WI38 (cell line): ENCODE measurements at regions not wholly inside any gene's neighbourhood (a gene's known extent, or its start where the extent isn't known, plus 50 kb on each side); places are given as distances from the start of the nearest gene placed in this dataset.

ENCODE experiments used
- H3K4me3 ChIP-seq: 2 replicates; pipeline ENCODE4 v1.5.1; 2011; ENCODE audit warnings: low read depth, mild to moderate bottlenecking, control low read depth, low read length
- CTCF ChIP-seq: IDR thresholded peaks from 2 replicates; pipeline ENCODE4 v1.5.1; 2012; ENCODE audit warnings: low read depth, mild to moderate bottlenecking, control low read depth, low read length

- no peak for TF ChIP-seq CTCF
- H3K4me3 ChIP-seq: no peak overlapping the region
Measured at GRCh38 chr3:164224126-164224525, 854.2 kb downstream of the SI start.

GRCh38 chr3:164222197-164222596 is 856.1 kb downstream of the SI start:
- TF ChIP-seq CTCF: no peak
- H3K4me3 ChIP-seq: no peak overlapping the region

- TF ChIP-seq CTCF: no peak
Measured at GRCh38 chr3:164221297-164221696, 857.0 kb downstream of the SI start.

GRCh38 chr3:164209363-164209762 is 868.9 kb downstream of the SI start:
- TF ChIP-seq CTCF: no peak
- no peak overlapping the region for H3K4me3 ChIP-seq

More at GRCh38 chr3:164221297-164221696, 857.0 kb downstream of the SI start:
- no peak overlapping the region for H3K4me3 ChIP-seq

GRCh38 chr3:164208821-164209220 is 869.5 kb downstream of the SI start:
- no peak overlapping the region for H3K4me3 ChIP-seq
- no peak for TF ChIP-seq CTCF

- TF ChIP-seq CTCF: no peak
- H3K4me3 ChIP-seq: no peak overlapping the region
Measured at GRCh38 chr3:164208048-164208447, 870.2 kb downstream of the SI start.

- TF ChIP-seq CTCF: no peak
- no peak overlapping the region for H3K4me3 ChIP-seq
Measured at GRCh38 chr3:164200053-164200823, 878.1 kb downstream of the SI start.
